Mucosa of descending colon (tissue), 3 donors: ENCODE measurements at regions not wholly inside any gene's neighbourhood (a gene's known extent, or its start where the extent isn't known, plus 50 kb on each side); places are given as distances from the start of the nearest gene placed in this dataset.

Source experiments
- ATAC-seq: fragments of 200-7000 bp; cut with Tn5 transposase; one replicate; pipeline ENCODE4 v1.9.1; 2020; ENCODE audit warnings: mild to moderate bottlenecking, moderate library complexity
- DNase-seq, 3 donors: peaks; one replicate each; pipeline ENCODE4 v3.0.0-alpha.2; 2020
- H3K36me3 ChIP-seq: fragments of 200-600 bp; one replicate; pipeline ENCODE4 v1.8.0; 2021; ENCODE audit warnings: low read depth, mild to moderate bottlenecking
- H3K4me1 ChIP-seq: fragments of 200-600 bp; one replicate; pipeline ENCODE4 v1.8.0; 2021; ENCODE audit warnings: low read depth, mild to moderate bottlenecking
- H3K4me3 ChIP-seq: fragments of 200-600 bp; one replicate; pipeline ENCODE4 v1.8.0; 2021; ENCODE audit warnings: mild to moderate bottlenecking
- H3K9me3 ChIP-seq: fragments of 200-600 bp; one replicate; pipeline ENCODE4 v1.8.0; 2021; ENCODE audit warnings: mild to moderate bottlenecking
- intact Hi-C, 2 donors: fragments of 100-400 bp; cut with DNase I in 1 of 2; cut with micrococcal nuclease in 1 of 2; formaldehyde crosslinking; loops; one replicate each; pipeline versions ENCODE4 v1.11.0 to v1.11.1; 2022; cut with DNase I, micrococcal nuclease
- TF ChIP-seq, protein P1 (sequence below): fragments of 200-600 bp; IDR thresholded peaks from one replicate; pipeline ENCODE4 v1.8.0; 2022; ENCODE audit warnings: antibody characterized with exemption, mild to moderate bottlenecking
- donor health status: DM: no; HTN: no; CAD: no; lungs with moderate emphysema.
- donor health status: DM: no; HTN: no; CAD: no.
- donor health status: DM: no; HTN: yes; CAD: no.

GRCh38 chr18:38851526-38851925 lies 1285.9 kb upstream of the CELF4 start:
- no peak for ATAC-seq
- TF ChIP-seq, protein P1, sequence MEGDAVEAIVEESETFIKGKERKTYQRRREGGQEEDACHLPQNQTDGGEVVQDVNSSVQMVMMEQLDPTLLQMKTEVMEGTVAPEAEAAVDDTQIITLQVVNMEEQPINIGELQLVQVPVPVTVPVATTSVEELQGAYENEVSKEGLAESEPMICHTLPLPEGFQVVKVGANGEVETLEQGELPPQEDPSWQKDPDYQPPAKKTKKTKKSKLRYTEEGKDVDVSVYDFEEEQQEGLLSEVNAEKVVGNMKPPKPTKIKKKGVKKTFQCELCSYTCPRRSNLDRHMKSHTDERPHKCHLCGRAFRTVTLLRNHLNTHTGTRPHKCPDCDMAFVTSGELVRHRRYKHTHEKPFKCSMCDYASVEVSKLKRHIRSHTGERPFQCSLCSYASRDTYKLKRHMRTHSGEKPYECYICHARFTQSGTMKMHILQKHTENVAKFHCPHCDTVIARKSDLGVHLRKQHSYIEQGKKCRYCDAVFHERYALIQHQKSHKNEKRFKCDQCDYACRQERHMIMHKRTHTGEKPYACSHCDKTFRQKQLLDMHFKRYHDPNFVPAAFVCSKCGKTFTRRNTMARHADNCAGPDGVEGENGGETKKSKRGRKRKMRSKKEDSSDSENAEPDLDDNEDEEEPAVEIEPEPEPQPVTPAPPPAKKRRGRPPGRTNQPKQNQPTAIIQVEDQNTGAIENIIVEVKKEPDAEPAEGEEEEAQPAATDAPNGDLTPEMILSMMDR = no peak
- Histone ChIP-seq H3K36me3 (no peaks in the 10 kb centered on the region), H3K4me3 (no peak overlapping the region), H3K9me3 (peaks cover 34% of the 10 kb centered on the region), H3K4me1 (no peaks in the 10 kb centered on the region)
- intact Hi-C loops = no loop called here
- no peak for DNase-seq

GRCh38 chr18:38847326-38847725 lies 1281.7 kb upstream of the CELF4 start:
- no peak for DNase-seq
- Histone ChIP-seq H3K36me3 (no peaks in the 10 kb centered on the region), H3K9me3 (peaks cover 33% of the 10 kb centered on the region), H3K4me1 (no peaks in the 10 kb centered on the region), H3K4me3 (no peak overlapping the region)
- ATAC-seq = no peak
- intact Hi-C loops = no loop called here
- TF ChIP-seq, protein P1 = no peak

GRCh38 chr18:38843291-38843690 lies 1277.7 kb upstream of the CELF4 start:
- DNase-seq = no peak
- intact Hi-C loops = no loop called here

DNA sequence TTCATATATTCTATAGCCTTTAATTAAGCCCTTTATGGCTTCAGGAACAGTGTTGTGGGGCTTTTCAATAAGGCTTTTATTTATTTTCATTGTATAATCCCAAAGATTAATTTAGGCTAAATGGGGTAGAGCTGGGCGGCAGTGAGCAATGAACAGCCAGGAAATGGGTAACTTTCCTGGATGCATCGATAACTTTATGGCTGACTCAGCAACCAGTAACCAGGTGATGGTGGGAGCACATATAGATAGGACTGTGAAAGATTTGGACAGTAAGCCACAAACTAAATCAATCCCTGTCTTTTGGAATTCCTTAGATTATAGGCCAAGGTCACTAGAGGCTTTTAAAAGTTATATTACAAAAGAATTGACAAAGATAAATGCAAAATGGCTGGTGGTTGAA lies 1260.6 kb upstream of the CELF4 start:
- ATAC-seq (no peak), DNase-seq (no peak)
- H3K9me3 ChIP-seq = peaks cover 7% of the 10 kb centered on the region
- H3K4me3 ChIP-seq = no peak overlapping the region
- intact Hi-C loops = no loop called here
- H3K36me3 ChIP-seq = no peaks in the 10 kb centered on the region
- H3K4me1 ChIP-seq = no peaks in the 10 kb centered on the region
- TF ChIP-seq, protein P1 = no peak

More at GRCh38 chr18:38843291-38843690, 1277.7 kb upstream of the CELF4 start:
- ATAC-seq = no peak
- Histone ChIP-seq H3K4me1 (no peaks in the 10 kb centered on the region), H3K9me3 (peaks cover 27% of the 10 kb centered on the region), H3K36me3 (no peaks in the 10 kb centered on the region), H3K4me3 (no peak overlapping the region)
- TF ChIP-seq, protein P1 = no peak

- DNase-seq (no peak), ATAC-seq (no peak)
- no peaks in the 10 kb centered on the region for H3K36me3 ChIP-seq
- intact Hi-C loops = no loop called here
- H3K4me1 ChIP-seq = no peaks in the 10 kb centered on the region
- TF ChIP-seq, protein P1 = no peak
- no peak overlapping the region for H3K4me3 ChIP-seq
- H3K9me3 ChIP-seq = peaks cover 12% of the 10 kb centered on the region
Measured at GRCh38 chr18:38811209-38811608, 1245.6 kb upstream of the CELF4 start.

DNA sequence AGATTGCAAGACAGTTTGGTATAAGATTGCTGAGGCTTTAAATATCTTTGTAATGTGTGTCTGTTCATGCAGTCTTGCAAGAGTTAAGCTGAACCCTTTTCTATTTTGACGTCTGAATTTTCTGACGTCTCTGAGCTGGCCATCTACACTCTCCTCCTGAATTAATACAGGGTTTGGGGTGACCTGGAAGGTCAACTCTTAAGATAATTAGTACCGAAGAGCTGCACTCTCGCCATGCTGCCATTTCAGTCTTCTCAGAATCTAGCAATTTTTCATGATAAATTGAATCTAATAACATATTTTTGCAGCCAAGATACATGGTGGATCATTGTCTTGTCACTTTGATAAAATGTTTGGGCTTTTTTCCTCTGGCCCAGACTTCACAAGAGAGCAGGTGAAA lies 1245.2 kb upstream of the CELF4 start:
- no peak overlapping the region for H3K4me3 ChIP-seq
- DNase-seq (no peak), ATAC-seq (no peak)
- H3K4me1 ChIP-seq = no peaks in the 10 kb centered on the region
- H3K36me3 ChIP-seq = no peaks in the 10 kb centered on the region
- TF ChIP-seq, protein P1 = no peak
- peaks cover 8% of the 10 kb centered on the region for H3K9me3 ChIP-seq
- intact Hi-C loops = no loop called here
